ENCODE measurements at regions not wholly inside any gene's neighbourhood (a gene's known extent, or its start where the extent isn't known, plus 50 kb on each side); places are given as distances from the start of the nearest gene placed in this dataset.

DNA sequence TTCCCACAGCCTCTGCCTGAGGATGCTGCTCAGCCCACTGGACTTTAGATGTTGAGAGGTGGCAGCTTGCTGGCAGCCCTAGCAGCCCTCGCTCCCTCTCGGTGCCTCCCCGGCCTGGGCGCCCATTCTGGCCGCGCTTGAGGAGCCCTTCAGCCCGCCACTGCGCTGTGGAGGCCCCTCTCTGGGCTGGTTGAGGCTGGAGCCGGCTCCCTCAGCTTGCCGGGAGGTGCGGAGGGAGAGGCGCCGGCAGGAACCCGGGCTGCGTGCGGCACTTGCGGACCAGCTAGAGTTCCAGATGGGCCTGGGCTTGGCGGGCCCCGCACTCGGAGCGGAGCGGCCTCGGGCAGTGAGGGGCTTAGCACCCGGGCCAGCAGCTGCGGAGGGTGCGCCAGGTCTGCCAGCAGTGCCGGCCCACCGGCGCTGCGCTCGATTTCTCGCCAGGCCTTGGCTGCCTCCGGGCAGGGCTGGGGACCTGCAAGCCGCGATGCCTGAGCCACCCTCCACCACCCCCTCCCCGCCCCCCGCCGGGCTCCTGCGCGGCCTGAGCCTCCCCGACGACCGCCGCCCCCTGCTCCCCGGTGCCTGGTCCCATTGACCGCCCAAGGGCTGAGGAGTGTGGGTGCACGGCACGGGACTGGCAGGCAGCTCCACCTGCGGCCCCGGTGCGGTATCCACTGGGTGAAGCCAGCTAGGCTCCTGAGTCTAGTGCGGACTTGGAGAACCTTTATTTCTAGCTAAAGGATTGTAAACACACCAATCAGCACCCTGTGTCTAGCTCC lies 446.2 kb downstream of the INSC start:
- H3K4me1 Mint-ChIP-seq (ENCODE audit: unreplicated experiment): peaks cover 37% of the 10 kb centered on the region
- TF ChIP-seq, protein P1, sequence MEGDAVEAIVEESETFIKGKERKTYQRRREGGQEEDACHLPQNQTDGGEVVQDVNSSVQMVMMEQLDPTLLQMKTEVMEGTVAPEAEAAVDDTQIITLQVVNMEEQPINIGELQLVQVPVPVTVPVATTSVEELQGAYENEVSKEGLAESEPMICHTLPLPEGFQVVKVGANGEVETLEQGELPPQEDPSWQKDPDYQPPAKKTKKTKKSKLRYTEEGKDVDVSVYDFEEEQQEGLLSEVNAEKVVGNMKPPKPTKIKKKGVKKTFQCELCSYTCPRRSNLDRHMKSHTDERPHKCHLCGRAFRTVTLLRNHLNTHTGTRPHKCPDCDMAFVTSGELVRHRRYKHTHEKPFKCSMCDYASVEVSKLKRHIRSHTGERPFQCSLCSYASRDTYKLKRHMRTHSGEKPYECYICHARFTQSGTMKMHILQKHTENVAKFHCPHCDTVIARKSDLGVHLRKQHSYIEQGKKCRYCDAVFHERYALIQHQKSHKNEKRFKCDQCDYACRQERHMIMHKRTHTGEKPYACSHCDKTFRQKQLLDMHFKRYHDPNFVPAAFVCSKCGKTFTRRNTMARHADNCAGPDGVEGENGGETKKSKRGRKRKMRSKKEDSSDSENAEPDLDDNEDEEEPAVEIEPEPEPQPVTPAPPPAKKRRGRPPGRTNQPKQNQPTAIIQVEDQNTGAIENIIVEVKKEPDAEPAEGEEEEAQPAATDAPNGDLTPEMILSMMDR (IDR thresholded peaks at IDR 0.05; ENCODE audit: unreplicated experiment): no peak
- no peak overlapping the region for H3K27ac Mint-ChIP-seq (ENCODE audit: unreplicated experiment)

DNA sequence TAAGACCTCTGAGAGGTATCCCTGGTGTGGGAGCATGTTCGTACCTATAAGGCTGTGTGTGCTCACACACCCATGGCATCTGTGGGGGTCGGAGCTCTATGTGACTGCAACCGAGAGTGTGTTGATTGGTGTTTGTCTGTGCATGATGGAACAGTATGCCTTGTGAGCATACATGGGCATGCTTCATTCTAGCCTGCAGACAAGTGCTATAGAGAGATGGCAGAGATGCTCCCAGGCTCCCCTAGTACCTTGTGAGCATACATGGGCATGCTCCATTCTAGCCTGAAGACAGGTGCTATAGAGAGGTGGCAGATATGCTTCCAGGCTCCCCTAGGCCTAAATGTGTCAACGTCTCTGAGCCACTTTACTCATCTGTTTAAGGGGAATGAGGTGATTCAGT lies 447.5 kb downstream of the INSC start:
- no peak for DNase-seq (ENCODE audit: low spot score)
- peak overlapping the region; percentile 67 for H3K4me3 Mint-ChIP-seq (ENCODE audit: unreplicated experiment)
- H3K9me3 Mint-ChIP-seq (ENCODE audit: unreplicated experiment): no peaks in the 10 kb centered on the region
- TF ChIP-seq, protein P1 (IDR thresholded peaks at IDR 0.05; ENCODE audit: unreplicated experiment): no peak
- peaks cover 44% of the 10 kb centered on the region for H3K4me1 Mint-ChIP-seq (ENCODE audit: unreplicated experiment)
- H3K27ac Mint-ChIP-seq (ENCODE audit: unreplicated experiment): no peak overlapping the region
- peaks cover 48% of the 10 kb centered on the region for H3K36me3 Mint-ChIP-seq (ENCODE audit: low read depth, unreplicated experiment)
- peaks cover 14% of the 10 kb centered on the region for H3K27me3 Mint-ChIP-seq (ENCODE audit: unreplicated experiment)

More for the DNA sequence above, 446.2 kb downstream of the INSC start:
- no peak for DNase-seq (ENCODE audit: low spot score)
- Mint-ChIP-seq H3K4me3 (ENCODE audit: unreplicated experiment) (no peak overlapping the region), H3K36me3 (ENCODE audit: low read depth, unreplicated experiment) (peaks cover 34% of the 10 kb centered on the region), H3K27me3 (ENCODE audit: unreplicated experiment) (peaks cover 14% of the 10 kb centered on the region), H3K9me3 (ENCODE audit: unreplicated experiment) (no peaks in the 10 kb centered on the region)

DNA sequence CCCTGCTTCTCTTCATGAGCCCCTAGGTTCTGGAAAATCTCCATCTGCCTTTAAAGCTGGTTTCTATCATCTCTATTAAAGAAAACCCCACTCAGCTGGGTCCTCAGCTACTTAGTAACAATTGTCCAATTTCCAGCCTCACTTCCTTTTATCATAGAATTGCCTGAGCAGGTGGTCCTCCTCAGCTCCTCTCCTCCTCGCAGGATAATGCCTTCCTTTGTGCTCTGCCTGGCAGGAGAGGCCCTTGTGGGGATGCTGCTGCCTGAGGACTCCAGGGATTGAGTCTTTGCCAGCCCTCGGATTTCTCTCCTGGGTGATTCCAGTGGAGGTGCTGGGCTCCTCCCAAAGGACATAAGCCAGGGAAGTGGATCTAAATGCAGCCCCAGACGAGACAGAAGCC lies 448.3 kb downstream of the INSC start:
- peaks cover 41% of the 10 kb centered on the region for H3K4me1 Mint-ChIP-seq (ENCODE audit: unreplicated experiment)
- DNase-seq (ENCODE audit: low spot score): no peak
- H3K27me3 Mint-ChIP-seq (ENCODE audit: unreplicated experiment): peaks cover 14% of the 10 kb centered on the region
- no peaks in the 10 kb centered on the region for H3K9me3 Mint-ChIP-seq (ENCODE audit: unreplicated experiment)
- H3K36me3 Mint-ChIP-seq (ENCODE audit: low read depth, unreplicated experiment): peaks cover 52% of the 10 kb centered on the region
- H3K27ac Mint-ChIP-seq (ENCODE audit: unreplicated experiment): no peak overlapping the region
- H3K4me3 Mint-ChIP-seq (ENCODE audit: unreplicated experiment): no peak overlapping the region
- TF ChIP-seq, protein P1 (IDR thresholded peaks at IDR 0.05; ENCODE audit: unreplicated experiment): no peak

DNA sequence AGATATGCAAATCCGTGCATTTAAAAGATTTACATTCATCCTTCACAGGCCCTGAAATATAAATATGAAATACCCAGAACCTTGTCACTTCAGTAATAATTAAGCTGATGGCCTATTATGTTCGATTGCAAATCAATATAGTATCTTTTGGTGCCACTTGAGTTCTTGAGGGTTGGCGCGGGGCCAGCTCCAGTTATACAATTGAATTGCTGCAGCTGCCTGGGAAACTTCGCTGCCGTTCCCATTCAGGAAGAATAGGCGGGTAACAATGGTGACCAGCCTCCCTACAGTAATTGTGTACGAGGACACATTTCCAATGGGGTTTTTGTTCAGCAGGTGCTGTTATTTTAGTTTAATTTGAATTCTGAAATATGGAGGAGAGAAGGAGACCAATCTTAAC lies 451.2 kb downstream of the INSC start:
- H3K9me3 Mint-ChIP-seq (ENCODE audit: unreplicated experiment): no peaks in the 10 kb centered on the region
- peaks cover 41% of the 10 kb centered on the region for H3K4me1 Mint-ChIP-seq (ENCODE audit: unreplicated experiment)
- TF ChIP-seq, protein P1 (IDR thresholded peaks at IDR 0.05; ENCODE audit: unreplicated experiment): no peak
- peaks cover 9% of the 10 kb centered on the region for H3K27me3 Mint-ChIP-seq (ENCODE audit: unreplicated experiment)
- no peak for DNase-seq (ENCODE audit: low spot score)
- H3K4me3 Mint-ChIP-seq (ENCODE audit: unreplicated experiment): no peak overlapping the region
- H3K27ac Mint-ChIP-seq (ENCODE audit: unreplicated experiment): peak overlapping the region; percentile 53
- peaks cover 66% of the 10 kb centered on the region for H3K36me3 Mint-ChIP-seq (ENCODE audit: low read depth, unreplicated experiment)

DNA sequence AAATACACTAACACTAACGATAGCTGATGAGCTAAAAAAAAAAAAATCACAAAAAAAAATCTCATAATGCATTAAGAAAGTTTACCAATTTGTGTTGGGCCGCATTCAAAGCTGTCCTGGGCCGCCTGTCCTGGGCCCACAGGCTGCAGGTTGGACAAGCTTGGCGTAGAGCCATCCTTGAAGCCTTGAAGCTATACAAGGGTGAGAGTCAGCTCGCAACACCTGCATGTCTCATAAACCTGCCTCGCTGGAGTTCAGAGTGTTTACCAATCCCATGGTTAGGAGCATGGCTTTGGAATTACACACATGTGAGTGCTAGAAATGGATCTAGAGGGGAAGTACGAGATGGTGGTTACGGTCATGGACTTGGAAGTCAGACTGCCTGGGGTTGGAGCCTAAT lies 453.7 kb downstream of the INSC start:
- H3K9me3 Mint-ChIP-seq (ENCODE audit: unreplicated experiment): no peaks in the 10 kb centered on the region
- H3K27ac Mint-ChIP-seq (ENCODE audit: unreplicated experiment): no peak overlapping the region
- H3K27me3 Mint-ChIP-seq (ENCODE audit: unreplicated experiment): peaks cover 8% of the 10 kb centered on the region
- peaks cover 66% of the 10 kb centered on the region for H3K36me3 Mint-ChIP-seq (ENCODE audit: low read depth, unreplicated experiment)
- no peak overlapping the region for H3K4me3 Mint-ChIP-seq (ENCODE audit: unreplicated experiment)
- DNase-seq (ENCODE audit: low spot score): no peak
- TF ChIP-seq, protein P1 (IDR thresholded peaks at IDR 0.05; ENCODE audit: unreplicated experiment): no peak
- peaks cover 37% of the 10 kb centered on the region for H3K4me1 Mint-ChIP-seq (ENCODE audit: unreplicated experiment)
